ENCODE measurements at regions not wholly inside any gene's neighbourhood (a gene's known extent, or its start where the extent isn't known, plus 50 kb on each side); places are given as distances from the start of the nearest gene placed in this dataset.

GRCh38 chr4:121593760-121594159 is 103.0 kb downstream of the ANXA5 start:
- TF ChIP-seq CTCF (IDR thresholded peaks at IDR 0.05): no peak
- no peak for TF ChIP-seq EP300 (IDR thresholded peaks at IDR 0.05)

All from esophagus muscularis mucosa (tissue), 3 donors.